H9 (cell line): ENCODE measurements at regions not wholly inside any gene's neighbourhood (a gene's known extent, or its start where the extent isn't known, plus 50 kb on each side); places are given as distances from the start of the nearest gene placed in this dataset.

Experiments used
- DNase-seq: peaks from one replicate; pipeline ENCODE4 v3.0.0-alpha.2; 2017
- H2AFZ ChIP-seq: one replicate; pipeline ENCODE4 v1.6.1; 2013; ENCODE audit warnings: mild to moderate bottlenecking, low read length, control low read depth, moderate library complexity
- H2AK5ac ChIP-seq: 2 replicates; pipeline ENCODE4 v1.6.1; 2013; ENCODE audit warnings: low read length, control low read depth, mixed read lengths; ENCODE audit not compliant: insufficient read length
- H2BK120ac ChIP-seq: one replicate; pipeline ENCODE4 v1.6.1; 2013; ENCODE audit warnings: low read depth, mild to moderate bottlenecking, low read length, control low read depth, inconsistent platforms; ENCODE audit not compliant: poor library complexity, severe bottlenecking
- H2BK12ac ChIP-seq: 2 replicates; pipeline ENCODE4 v1.6.1; 2013; ENCODE audit warnings: low read length, control low read depth, mixed read lengths, low read depth; ENCODE audit not compliant: insufficient read length
- H2BK15ac ChIP-seq: 2 replicates; pipeline ENCODE4 v1.6.1; 2013; ENCODE audit warnings: low read depth, low read length, control low read depth
- H2BK20ac ChIP-seq: one replicate; pipeline ENCODE4 v1.6.1; 2013; ENCODE audit warnings: low read depth, mild to moderate bottlenecking, low read length, control low read depth, inconsistent platforms; ENCODE audit not compliant: poor library complexity, severe bottlenecking
- H2BK5ac ChIP-seq: 2 replicates; pipeline ENCODE4 v1.6.1; 2013; ENCODE audit warnings: low read length, control low read depth, mixed read lengths; ENCODE audit not compliant: insufficient read length
- H3K14ac ChIP-seq: 2 replicates; pipeline ENCODE4 v1.6.1; 2013; ENCODE audit warnings: low read length, control low read depth; ENCODE audit not compliant: insufficient read depth
- H3K18ac ChIP-seq: 2 replicates; pipeline ENCODE4 v1.6.1; 2013; ENCODE audit warnings: low read depth, mild to moderate bottlenecking, mixed read lengths, low read length, control low read depth; ENCODE audit not compliant: insufficient read length
- H3K23ac ChIP-seq: 2 replicates; pipeline ENCODE4 v1.6.1; 2013; ENCODE audit warnings: low read length, control low read depth, mixed read lengths, low read depth; ENCODE audit not compliant: insufficient read length
- H3K23me2 ChIP-seq: 2 replicates; pipeline ENCODE4 v1.6.1; 2013; ENCODE audit warnings: low read depth, mild to moderate bottlenecking, mixed read lengths, low read length, control low read depth; ENCODE audit not compliant: insufficient read length, poor library complexity, severe bottlenecking
- H3K27ac ChIP-seq: 2 replicates; pipeline ENCODE4 v1.5.1; 2013; ENCODE audit warnings: low read length, control low read depth, mixed read lengths, low read depth; ENCODE audit not compliant: insufficient read length
- H3K27me3 ChIP-seq: 2 replicates; pipeline ENCODE4 v1.6.1; 2013; ENCODE audit warnings: low read length, control low read depth, inconsistent platforms; ENCODE audit not compliant: insufficient read depth
- H3K4ac ChIP-seq: 2 replicates; pipeline ENCODE4 v1.6.1; 2013; ENCODE audit warnings: low read depth, mild to moderate bottlenecking, control low read depth, inconsistent platforms, low read length, moderate library complexity
- H3K4me1 ChIP-seq: 2 replicates; pipeline ENCODE4 v1.6.1; 2013; ENCODE audit warnings: low read length, control low read depth, inconsistent platforms; ENCODE audit not compliant: insufficient read depth
- H3K4me2 ChIP-seq: 2 replicates; pipeline ENCODE4 v1.6.1; 2013; ENCODE audit warnings: low read length, control low read depth, mixed read lengths; ENCODE audit not compliant: insufficient read length, insufficient read depth
- H3K56ac ChIP-seq: 2 replicates; pipeline ENCODE4 v1.6.1; 2013; ENCODE audit warnings: low read depth, mild to moderate bottlenecking, mixed read lengths, low read length, control low read depth; ENCODE audit not compliant: insufficient read length
- H3K79me1 ChIP-seq: 2 replicates; pipeline ENCODE4 v1.6.1; 2013; ENCODE audit warnings: low read depth, mild to moderate bottlenecking, moderate library complexity, low read length, control low read depth, inconsistent platforms; ENCODE audit not compliant: insufficient read depth, poor library complexity, severe bottlenecking
- H3K79me2 ChIP-seq: 2 replicates; pipeline ENCODE4 v1.6.1; 2013; ENCODE audit warnings: low read length, control low read depth, inconsistent platforms; ENCODE audit not compliant: insufficient read depth
- H3K9ac ChIP-seq: 2 replicates; pipeline ENCODE4 v1.6.1; 2013; ENCODE audit warnings: low read length, control low read depth, mixed read lengths; ENCODE audit not compliant: insufficient read length; ENCODE audit errors: extremely low read depth
- H3K9me3 ChIP-seq: one replicate; pipeline ENCODE4 v1.6.1; 2013; ENCODE audit warnings: low read depth, low read length, inconsistent platforms; ENCODE audit not compliant: control insufficient read depth
- H3T11ph ChIP-seq: one replicate; pipeline ENCODE4 v1.6.1; 2013; ENCODE audit warnings: mild to moderate bottlenecking, low read length, control low read depth, inconsistent platforms
- H4K20me1 ChIP-seq: one replicate; pipeline ENCODE4 v1.6.1; 2013; ENCODE audit not compliant: control insufficient read depth, insufficient read length, insufficient read depth
- H4K5ac ChIP-seq: 2 replicates; pipeline ENCODE4 v1.6.1; 2013; ENCODE audit warnings: low read depth, mild to moderate bottlenecking, mixed read lengths, low read length, control low read depth; ENCODE audit not compliant: insufficient read length
- H4K8ac ChIP-seq: replicated peaks from 2 replicates; pipeline ENCODE4 v1.6.1; 2013; ENCODE audit warnings: low read length, control low read depth, mixed read lengths, low read depth; ENCODE audit not compliant: insufficient read length
- H4K91ac ChIP-seq: 2 replicates; pipeline ENCODE4 v1.6.1; 2013; ENCODE audit warnings: low read depth, mild to moderate bottlenecking, moderate library complexity, mixed read lengths, low read length, control low read depth; ENCODE audit not compliant: insufficient read length
- H3K27ac Mint-ChIP-seq, 3 experiments: 2 replicates in 2 of 3; 3 replicates in 1 of 3; pipeline ENCODE4 v1.8.0; 2020 to 2021; ENCODE audit warnings: mixed read lengths in 3 of 3, mild to moderate bottlenecking in 1 of 3, moderate library complexity in 1 of 3
- H3K27me3 Mint-ChIP-seq: 2 replicates; pipeline ENCODE4 v1.8.0; 2021; ENCODE audit warnings: low read depth, mild to moderate bottlenecking, moderate library complexity, mixed read lengths
- H3K36me3 Mint-ChIP-seq, 3 experiments: 2 replicates in 2 of 3; 3 replicates in 1 of 3; pipeline ENCODE4 v1.8.0; 2020 to 2021; ENCODE audit warnings: low read depth in 3 of 3, mixed read lengths in 3 of 3; ENCODE audit not compliant: insufficient read depth in 1 of 3
- H3K4me1 Mint-ChIP-seq, 2 experiments: 2 replicates each; pipeline ENCODE4 v1.8.0; 2020; ENCODE audit warnings: mixed read lengths in 2 of 2
- H3K4me3 Mint-ChIP-seq, 2 experiments: 2 replicates in 1 of 2; 3 replicates in 1 of 2; pipeline ENCODE4 v1.8.0; 2020 to 2021; ENCODE audit warnings: mild to moderate bottlenecking in 2 of 2, mixed read lengths in 2 of 2, moderate library complexity in 1 of 2
- H3K9me3 Mint-ChIP-seq, 2 experiments: 2 replicates in 1 of 2; 3 replicates in 1 of 2; pipeline ENCODE4 v1.8.0; 2020; ENCODE audit warnings: mild to moderate bottlenecking in 2 of 2, mixed read lengths in 2 of 2, moderate library complexity in 1 of 2
- CTCF ChIP-seq: fragments of 200-600 bp; sonication (generic); conservative IDR thresholded peaks from 3 replicates; pipeline ENCODE4 v1.8.0; 2021; ENCODE audit warnings: antibody characterized with exemption, mild to moderate bottlenecking
- WGBS: extraction: QIAGEN DNeasy Blood & Tissue Kit; methylation state at CpG from one replicate; pipeline ENCODE4 v1.1.7; 2013; ENCODE audit warnings: missing lambda C conversion rate, low lambda C conversion rate, mixed read lengths; ENCODE audit not compliant: insufficient read length; ENCODE audit errors: extremely low coverage; 5-methylcytosine and 5-hydroxymethylcytosine counted together

GRCh38 chr5:2283481-2284045 is 400.8 kb upstream of the IRX4 start:
- Mint-ChIP-seq H3K36me3 (no peaks in the 10 kb centered on the region), H3K9me3 (no peaks in the 10 kb centered on the region), H3K4me1 (peaks cover 9 to 12% of the 10 kb centered on the region in 2 experiments), H3K27me3 (peaks cover 6% of the 10 kb centered on the region), H3K4me3 (no peak overlapping the region), H3K27ac (no peak overlapping the region)
- Histone ChIP-seq H3K79me2 (no peaks in the 10 kb centered on the region), H3K4me2 (no peak overlapping the region), H3K79me1 (no peaks in the 10 kb centered on the region), H2BK20ac (no peak overlapping the region), H3K27ac (no peak overlapping the region), H3T11ph (no peak overlapping the region), H2BK120ac (no peak overlapping the region), H2BK5ac (no peak overlapping the region), H3K4ac (no peak overlapping the region), H4K20me1 (no peaks in the 10 kb centered on the region), H3K23me2 (no peaks in the 10 kb centered on the region), H4K91ac (no peak overlapping the region), H2AK5ac (no peak overlapping the region), H3K14ac (no peak overlapping the region), H3K23ac (no peak overlapping the region), H2AFZ (no peak overlapping the region), H2BK15ac (no peak overlapping the region), H2BK12ac (no peak overlapping the region), H3K27me3 (no peaks in the 10 kb centered on the region), H3K4me1 (no peaks in the 10 kb centered on the region; the same call in 1 of the 2 replicates), H4K5ac (no peak overlapping the region), H3K9me3 (no peaks in the 10 kb centered on the region), H4K8ac (no peak overlapping the region), H3K18ac (no peak overlapping the region), H3K56ac (no peak overlapping the region), H3K9ac (no peak overlapping the region)
- no peak for TF ChIP-seq CTCF
- no CpG with 5 or more reads among the region's 10 CpGs for WGBS
- DNase-seq = no peak
